Activated T-cell treated with anti-CD3 and anti-CD28 coated beads, Interleukin-2, amount 50 U/mL, for 24 hours (primary cell): ENCODE measurements at regions not wholly inside any gene's neighbourhood (a gene's known extent, or its start where the extent isn't known, plus 50 kb on each side); places are given as distances from the start of the nearest gene placed in this dataset.

ENCODE experiments used
- DNase-seq: peaks from one replicate; pipeline ENCODE4 v3.0.0-alpha.2; 2020
- H3K27ac Mint-ChIP-seq: 2 replicates; pipeline ENCODE4 v1.8.0; 2020; ENCODE audit warnings: mild to moderate bottlenecking, mixed read lengths
- H3K27me3 Mint-ChIP-seq: 2 replicates; pipeline ENCODE4 v1.8.0; 2020; ENCODE audit warnings: mixed read lengths
- H3K36me3 Mint-ChIP-seq: 2 replicates; pipeline ENCODE4 v1.8.0; 2020; ENCODE audit warnings: low read depth, mixed read lengths
- H3K4me1 Mint-ChIP-seq: 2 replicates; pipeline ENCODE4 v1.8.0; 2020; ENCODE audit warnings: low read depth, mixed read lengths
- H3K4me3 Mint-ChIP-seq: 2 replicates; pipeline ENCODE4 v1.8.0; 2020; ENCODE audit warnings: mild to moderate bottlenecking, moderate library complexity, mixed read lengths
- H3K9me3 Mint-ChIP-seq: 2 replicates; pipeline ENCODE4 v1.8.0; 2020; ENCODE audit warnings: mixed read lengths

DNA sequence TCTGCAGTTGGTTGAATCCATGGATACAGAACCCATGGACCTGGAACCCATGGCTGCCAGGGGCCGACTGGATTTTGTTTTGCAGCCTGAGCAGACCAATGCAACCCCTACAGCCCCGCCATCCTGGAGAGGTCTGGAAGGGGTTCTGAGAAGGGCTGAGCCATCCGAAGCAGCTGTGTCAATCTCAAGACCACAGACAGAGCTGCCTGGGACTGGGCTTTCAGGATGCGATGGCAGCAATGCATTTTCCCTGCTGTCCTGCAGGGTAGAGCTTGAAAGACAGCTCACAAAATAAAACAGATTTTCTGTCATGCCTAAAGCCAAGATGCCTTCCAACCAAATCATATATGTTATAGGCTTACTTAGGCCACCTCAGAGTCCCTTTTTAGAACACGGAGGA, 125.8 kb upstream of the NXT1 start:
- DNase-seq: no peak
- H3K36me3 Mint-ChIP-seq: no peaks in the 10 kb centered on the region
- H3K27me3 Mint-ChIP-seq: peaks cover 13% of the 10 kb centered on the region
- H3K4me3 Mint-ChIP-seq: no peak overlapping the region
- no peak overlapping the region for H3K27ac Mint-ChIP-seq
- H3K4me1 Mint-ChIP-seq: no peaks in the 10 kb centered on the region
- peaks cover 26% of the 10 kb centered on the region for H3K9me3 Mint-ChIP-seq

- Mint-ChIP-seq H3K4me3 (no peak overlapping the region), H3K4me1 (no peaks in the 10 kb centered on the region), H3K9me3 (peaks cover 26% of the 10 kb centered on the region), H3K36me3 (no peaks in the 10 kb centered on the region), H3K27me3 (peaks cover 13% of the 10 kb centered on the region), H3K27ac (no peak overlapping the region)
- DNase-seq: no peak
Observed at GRCh38 chr20:23223908-23224580, 126.5 kb upstream of the NXT1 start.

DNA sequence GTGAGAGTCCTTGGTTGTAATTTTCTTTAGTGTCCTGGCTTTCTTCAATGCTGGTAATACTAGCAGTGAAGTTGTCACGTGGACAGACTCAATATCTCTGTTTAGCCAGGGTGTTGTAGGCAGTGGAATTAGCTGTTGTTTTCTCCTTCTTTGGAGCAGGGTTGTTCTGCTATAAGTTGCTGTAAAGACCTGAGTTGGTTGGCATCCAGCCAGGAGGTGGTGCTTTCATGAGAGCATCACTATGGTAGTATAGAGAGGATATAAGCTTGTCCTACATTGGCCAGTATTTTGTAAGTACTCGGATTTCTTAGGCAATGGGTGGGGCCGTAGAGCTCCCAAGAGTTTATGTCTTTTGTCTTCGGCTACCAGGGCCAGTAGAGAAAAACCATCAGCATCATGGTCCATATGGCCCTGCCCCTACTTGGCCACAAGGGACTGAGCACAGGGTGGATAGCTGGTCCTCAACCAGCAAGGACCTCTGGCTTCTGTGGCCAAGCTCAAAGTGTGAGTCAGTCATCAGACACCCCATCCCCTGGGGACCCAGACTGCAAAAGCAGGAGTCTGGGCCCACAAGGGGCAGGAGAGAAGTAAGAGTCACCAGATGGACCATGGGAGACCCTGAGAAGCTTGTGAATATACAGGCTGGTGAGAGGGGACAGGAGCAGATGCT, 127.9 kb upstream of the NXT1 start:
- DNase-seq: no peak
- H3K27ac Mint-ChIP-seq: no peak overlapping the region
- H3K9me3 Mint-ChIP-seq: peaks cover 26% of the 10 kb centered on the region
- H3K4me3 Mint-ChIP-seq: no peak overlapping the region
- no peaks in the 10 kb centered on the region for H3K4me1 Mint-ChIP-seq
- peaks cover 13% of the 10 kb centered on the region for H3K27me3 Mint-ChIP-seq
- H3K36me3 Mint-ChIP-seq: no peaks in the 10 kb centered on the region

DNA sequence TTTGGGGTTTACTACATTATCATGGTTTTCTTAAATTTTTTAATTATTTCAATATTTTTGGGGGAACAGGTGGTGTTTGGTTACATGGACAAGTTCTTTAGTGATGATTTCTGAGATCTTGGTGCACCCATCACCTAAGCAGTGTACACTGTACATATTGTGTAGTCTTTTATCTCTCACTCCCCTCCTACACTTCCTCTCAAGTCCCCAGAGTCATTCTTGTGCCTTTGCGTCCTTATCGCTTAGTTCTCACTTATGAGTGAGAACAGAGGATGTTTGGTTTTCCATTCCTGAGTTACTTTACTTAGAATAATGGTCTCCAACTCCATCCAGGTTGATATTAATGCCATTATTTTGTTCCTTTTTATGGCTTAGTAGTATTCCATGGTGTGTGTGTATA, 130.9 kb upstream of the CD93 start:
- Mint-ChIP-seq H3K27me3 (peaks cover 6% of the 10 kb centered on the region), H3K4me1 (no peaks in the 10 kb centered on the region), H3K36me3 (no peaks in the 10 kb centered on the region), H3K4me3 (no peak overlapping the region), H3K27ac (no peak overlapping the region), H3K9me3 (peaks cover 13% of the 10 kb centered on the region)
- no peak for DNase-seq

DNA sequence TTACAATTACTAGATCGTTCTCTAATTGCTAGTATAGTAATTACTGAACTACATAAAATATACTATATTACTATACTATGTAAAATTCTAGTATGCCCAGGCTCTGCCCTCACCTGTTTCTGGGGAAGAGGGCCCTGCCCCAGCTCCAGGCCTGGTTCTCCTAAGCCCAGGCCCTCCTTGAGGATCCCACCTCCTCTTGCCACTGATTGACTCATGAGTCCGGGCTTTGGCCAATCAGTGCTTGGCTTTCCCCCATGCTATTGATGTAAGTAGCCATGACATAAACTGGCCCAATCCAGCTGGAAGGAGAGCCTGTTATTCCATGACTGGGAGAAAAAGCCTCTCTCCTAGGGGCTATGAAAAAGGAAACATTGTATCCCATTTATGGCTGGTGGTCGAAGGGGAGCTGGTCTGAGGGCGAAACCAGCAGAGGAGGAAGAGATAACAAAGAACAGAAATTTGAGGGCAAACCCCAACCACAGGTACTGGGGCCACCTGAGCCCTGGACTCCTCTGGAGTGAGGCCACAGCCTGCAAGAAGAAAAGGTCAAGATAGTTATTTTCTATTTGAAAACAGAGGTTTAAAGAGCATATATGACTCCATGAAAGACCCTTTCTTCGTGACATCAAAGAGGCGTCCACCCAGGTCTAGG, 129.3 kb upstream of the CD93 start:
- peaks cover 1% of the 10 kb centered on the region for H3K27me3 Mint-ChIP-seq
- no peak for DNase-seq
- no peaks in the 10 kb centered on the region for H3K4me1 Mint-ChIP-seq
- H3K27ac Mint-ChIP-seq: no peak overlapping the region
- H3K36me3 Mint-ChIP-seq: no peaks in the 10 kb centered on the region
- H3K9me3 Mint-ChIP-seq: no peaks in the 10 kb centered on the region
- no peak overlapping the region for H3K4me3 Mint-ChIP-seq

- no peak for DNase-seq
- Mint-ChIP-seq H3K4me1 (no peaks in the 10 kb centered on the region), H3K9me3 (no peaks in the 10 kb centered on the region), H3K27me3 (no peaks in the 10 kb centered on the region), H3K4me3 (no peak overlapping the region), H3K27ac (no peak overlapping the region), H3K36me3 (no peaks in the 10 kb centered on the region)
Observed at GRCh38 chr20:23214903-23215302, 128.8 kb upstream of the CD93 start.

GRCh38 chr20:23212464-23212995, 126.4 kb upstream of the CD93 start:
- no peak overlapping the region for H3K27ac Mint-ChIP-seq
- H3K4me1 Mint-ChIP-seq: no peaks in the 10 kb centered on the region
- DNase-seq: no peak
- no peak overlapping the region for H3K4me3 Mint-ChIP-seq
- H3K9me3 Mint-ChIP-seq: no peaks in the 10 kb centered on the region
- H3K36me3 Mint-ChIP-seq: no peaks in the 10 kb centered on the region
- peaks cover 3% of the 10 kb centered on the region for H3K27me3 Mint-ChIP-seq

DNA sequence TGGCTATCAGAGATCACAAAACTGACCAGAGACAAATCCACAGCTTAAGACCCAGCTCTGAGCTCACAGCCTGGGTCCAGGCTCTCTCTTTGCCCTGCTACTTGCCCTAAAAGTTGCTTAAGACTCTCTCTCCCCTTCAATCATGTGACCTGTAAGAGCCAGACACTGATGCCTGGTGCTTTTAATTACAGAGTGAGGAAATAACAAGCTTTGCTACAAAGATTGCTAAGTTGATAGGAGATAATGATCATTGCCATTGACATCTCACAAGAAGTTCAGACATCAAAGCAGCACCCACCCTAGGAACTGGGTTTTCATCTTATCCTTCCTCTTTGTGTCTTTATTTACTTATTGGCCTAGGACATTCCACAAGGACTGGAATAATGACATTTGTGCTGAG, 125.9 kb upstream of the CD93 start:
- Mint-ChIP-seq H3K27me3 (peaks cover 3% of the 10 kb centered on the region), H3K9me3 (no peaks in the 10 kb centered on the region), H3K27ac (no peak overlapping the region), H3K4me3 (no peak overlapping the region), H3K4me1 (no peaks in the 10 kb centered on the region), H3K36me3 (no peaks in the 10 kb centered on the region)
- no peak for DNase-seq

GRCh38 chr20:23211164-23211563, 125.0 kb upstream of the CD93 start:
- no peak for DNase-seq
- H3K4me1 Mint-ChIP-seq: no peaks in the 10 kb centered on the region
- H3K27me3 Mint-ChIP-seq: peaks cover 3% of the 10 kb centered on the region
- H3K9me3 Mint-ChIP-seq: no peaks in the 10 kb centered on the region
- no peak overlapping the region for H3K27ac Mint-ChIP-seq
- no peak overlapping the region for H3K4me3 Mint-ChIP-seq
- no peaks in the 10 kb centered on the region for H3K36me3 Mint-ChIP-seq

DNA sequence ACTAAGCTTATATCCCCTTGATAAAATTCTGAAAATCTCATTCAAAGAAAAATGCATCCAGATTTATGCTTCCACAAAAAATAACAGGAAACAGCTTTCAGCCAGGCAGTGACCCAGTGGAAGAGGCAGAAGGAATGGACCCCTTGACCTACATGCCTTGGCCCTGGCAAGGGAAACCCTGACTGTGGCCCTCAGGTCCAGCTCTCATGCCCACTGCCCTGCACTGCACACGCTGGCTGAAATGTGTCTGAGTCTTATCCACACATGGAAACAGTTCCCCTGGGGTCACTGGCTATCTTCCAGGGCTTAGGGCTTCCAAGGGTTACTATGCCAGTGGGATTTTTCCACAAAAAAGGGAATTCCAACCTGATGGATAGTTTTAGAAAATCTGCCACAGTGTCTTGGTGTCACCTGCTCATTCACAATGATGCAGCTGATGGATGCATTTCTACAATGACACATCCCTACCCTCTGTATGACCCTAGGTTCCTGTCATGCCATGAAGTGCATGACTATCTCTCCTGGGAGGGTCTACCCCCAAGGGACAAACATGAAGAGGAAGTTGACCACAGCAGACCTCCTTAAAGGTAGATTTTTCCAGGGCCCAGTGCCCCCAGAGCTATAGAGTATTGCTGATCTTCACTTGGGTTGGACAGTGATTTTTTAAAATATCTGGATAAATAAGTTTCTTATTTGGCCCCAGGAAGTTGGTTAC, 121.9 kb upstream of the CD93 start:
- H3K36me3 Mint-ChIP-seq: no peaks in the 10 kb centered on the region
- H3K27me3 Mint-ChIP-seq: peaks cover 10% of the 10 kb centered on the region
- H3K9me3 Mint-ChIP-seq: no peaks in the 10 kb centered on the region
- no peak overlapping the region for H3K27ac Mint-ChIP-seq
- no peak overlapping the region for H3K4me3 Mint-ChIP-seq
- no peaks in the 10 kb centered on the region for H3K4me1 Mint-ChIP-seq
- no peak for DNase-seq

- no peaks in the 10 kb centered on the region for H3K36me3 Mint-ChIP-seq
- H3K27ac Mint-ChIP-seq: no peak overlapping the region
- peaks cover 10% of the 10 kb centered on the region for H3K27me3 Mint-ChIP-seq
- H3K4me3 Mint-ChIP-seq: no peak overlapping the region
- H3K4me1 Mint-ChIP-seq: no peaks in the 10 kb centered on the region
- H3K9me3 Mint-ChIP-seq: no peaks in the 10 kb centered on the region
- DNase-seq: no peak
Observed at GRCh38 chr20:23206995-23207394, 120.9 kb upstream of the CD93 start.

GRCh38 chr20:23206061-23206460, 119.9 kb upstream of the CD93 start:
- H3K27me3 Mint-ChIP-seq: peaks cover 16% of the 10 kb centered on the region
- no peaks in the 10 kb centered on the region for H3K36me3 Mint-ChIP-seq
- no peaks in the 10 kb centered on the region for H3K9me3 Mint-ChIP-seq
- H3K27ac Mint-ChIP-seq: no peak overlapping the region
- no peaks in the 10 kb centered on the region for H3K4me1 Mint-ChIP-seq
- H3K4me3 Mint-ChIP-seq: no peak overlapping the region
- no peak for DNase-seq

DNA sequence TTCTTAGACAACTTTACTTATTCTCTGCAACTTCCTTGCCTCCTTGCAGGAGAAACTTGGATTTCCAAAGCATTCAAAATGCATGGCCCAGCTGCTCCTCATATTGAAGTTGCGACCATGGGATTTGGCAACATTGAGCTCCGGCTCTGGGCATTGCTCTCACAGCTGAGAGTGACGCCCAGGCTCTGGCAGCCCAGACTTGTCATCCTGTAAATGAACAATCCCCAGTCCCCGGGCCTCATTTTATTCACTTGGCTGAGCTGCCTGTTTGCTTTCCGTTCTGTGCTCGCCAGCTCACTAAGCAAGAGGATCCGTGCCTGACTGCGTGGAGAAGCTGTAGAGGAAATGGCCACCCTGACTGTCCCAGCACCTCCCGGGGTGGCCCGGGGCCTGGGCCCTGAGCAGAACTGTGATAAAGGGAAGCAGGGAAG, 119.5 kb upstream of the CD93 start:
- no peak for DNase-seq
- H3K4me1 Mint-ChIP-seq: no peaks in the 10 kb centered on the region
- no peaks in the 10 kb centered on the region for H3K9me3 Mint-ChIP-seq
- peaks cover 19% of the 10 kb centered on the region for H3K27me3 Mint-ChIP-seq
- H3K36me3 Mint-ChIP-seq: no peaks in the 10 kb centered on the region
- H3K4me3 Mint-ChIP-seq: no peak overlapping the region
- H3K27ac Mint-ChIP-seq: no peak overlapping the region

DNA sequence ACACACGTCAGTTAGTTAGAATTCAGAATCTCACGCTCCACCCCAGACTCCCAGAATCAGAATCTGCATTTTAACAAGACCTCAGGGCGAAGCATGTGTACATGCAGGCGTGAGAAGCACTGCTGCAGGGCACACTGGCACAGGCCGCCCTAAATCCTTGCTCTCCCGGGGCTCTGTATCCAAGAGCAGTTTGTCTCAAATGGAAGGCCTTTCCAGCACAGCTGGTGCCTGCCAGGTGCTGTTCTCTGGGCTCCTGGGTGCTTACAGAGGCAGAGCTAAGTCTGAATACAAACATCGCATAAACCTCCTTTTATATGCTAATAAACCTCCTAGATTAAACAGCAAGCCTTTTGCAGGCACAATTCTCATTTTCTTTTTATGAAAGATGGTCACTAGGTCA, 119.1 kb upstream of the CD93 start:
- H3K9me3 Mint-ChIP-seq: no peaks in the 10 kb centered on the region
- H3K27me3 Mint-ChIP-seq: peaks cover 22% of the 10 kb centered on the region
- DNase-seq: no peak
- no peak overlapping the region for H3K27ac Mint-ChIP-seq
- H3K4me1 Mint-ChIP-seq: no peaks in the 10 kb centered on the region
- H3K4me3 Mint-ChIP-seq: no peak overlapping the region
- no peaks in the 10 kb centered on the region for H3K36me3 Mint-ChIP-seq
